ENCODE measurements at regions not wholly inside any gene's neighbourhood (a gene's known extent, or its start where the extent isn't known, plus 50 kb on each side); places are given as distances from the start of the nearest gene placed in this dataset.
"Not testable (repeated sequence)": the region's sequence is repeated elsewhere in the genome, so short reads cannot be mapped to it uniquely, and the experiment has no call there.

DNA sequence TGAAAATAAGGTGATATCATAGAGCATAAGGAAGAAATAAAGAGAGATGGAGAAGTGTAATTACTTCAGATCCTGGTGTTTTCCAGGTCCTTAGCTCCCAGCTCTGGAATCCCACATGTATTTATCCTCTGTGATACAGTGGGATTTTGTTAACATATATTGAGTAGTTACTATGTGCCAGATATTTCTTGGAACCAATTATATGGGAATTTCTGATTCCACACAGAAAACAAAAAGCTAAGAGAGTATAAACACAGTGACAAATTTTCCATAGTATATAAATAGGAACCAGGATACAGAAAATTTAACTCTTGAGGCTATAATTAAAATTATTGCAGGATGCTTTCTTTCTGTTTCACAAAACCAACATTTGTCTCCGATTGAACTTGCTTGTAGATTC is 1067.5 kb downstream of the PCDH7 start:
- ATAC-seq (no peak), DNase-seq (no peak)
- H3K4me1 ChIP-seq: no peaks in the 10 kb centered on the region
- no peaks in the 10 kb centered on the region for H3K36me3 ChIP-seq
- H3K4me3 ChIP-seq: no peak overlapping the region
- in situ Hi-C loops (cut with MboI; ENCODE audit: low sequenced_read_pairs in 4 of 4): no loop called here
- TF ChIP-seq, protein P1, sequence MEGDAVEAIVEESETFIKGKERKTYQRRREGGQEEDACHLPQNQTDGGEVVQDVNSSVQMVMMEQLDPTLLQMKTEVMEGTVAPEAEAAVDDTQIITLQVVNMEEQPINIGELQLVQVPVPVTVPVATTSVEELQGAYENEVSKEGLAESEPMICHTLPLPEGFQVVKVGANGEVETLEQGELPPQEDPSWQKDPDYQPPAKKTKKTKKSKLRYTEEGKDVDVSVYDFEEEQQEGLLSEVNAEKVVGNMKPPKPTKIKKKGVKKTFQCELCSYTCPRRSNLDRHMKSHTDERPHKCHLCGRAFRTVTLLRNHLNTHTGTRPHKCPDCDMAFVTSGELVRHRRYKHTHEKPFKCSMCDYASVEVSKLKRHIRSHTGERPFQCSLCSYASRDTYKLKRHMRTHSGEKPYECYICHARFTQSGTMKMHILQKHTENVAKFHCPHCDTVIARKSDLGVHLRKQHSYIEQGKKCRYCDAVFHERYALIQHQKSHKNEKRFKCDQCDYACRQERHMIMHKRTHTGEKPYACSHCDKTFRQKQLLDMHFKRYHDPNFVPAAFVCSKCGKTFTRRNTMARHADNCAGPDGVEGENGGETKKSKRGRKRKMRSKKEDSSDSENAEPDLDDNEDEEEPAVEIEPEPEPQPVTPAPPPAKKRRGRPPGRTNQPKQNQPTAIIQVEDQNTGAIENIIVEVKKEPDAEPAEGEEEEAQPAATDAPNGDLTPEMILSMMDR (IDR thresholded peaks at IDR 0.05 in 4 of 5, conservative IDR thresholded peaks at IDR 0.05 in 1 of 5): no peak
- TF ChIP-seq POLR2A (IDR thresholded peaks at IDR 0.05): no peak
- H3K27me3 ChIP-seq: no peaks in the 10 kb centered on the region
- intact Hi-C loops (cut with DNase I; ENCODE audit: low total_unique reads): no loop called here
- no peaks in the 10 kb centered on the region for H3K9me3 ChIP-seq
- no peak overlapping the region for H3K27ac ChIP-seq

DNA sequence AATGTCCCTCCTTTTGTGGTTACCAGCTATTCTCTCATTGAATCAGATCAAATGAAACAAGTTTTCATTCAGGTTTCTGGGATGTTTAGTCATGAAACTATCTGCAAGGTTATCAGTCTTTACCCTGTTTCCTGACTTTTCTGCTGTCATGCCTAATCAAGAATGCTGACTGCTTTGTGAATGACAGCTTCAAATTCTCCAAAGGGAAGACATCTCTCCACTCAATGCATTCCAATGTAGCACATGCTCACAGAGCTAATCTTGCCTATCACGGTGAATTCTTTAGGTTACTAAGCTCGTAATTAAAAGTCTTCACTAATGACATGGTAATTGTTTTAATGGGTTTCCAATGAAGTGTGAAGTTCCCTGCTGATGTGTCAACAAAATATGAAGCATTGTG is 1068.5 kb downstream of the PCDH7 start:
- no peak overlapping the region for H3K4me3 ChIP-seq
- no peaks in the 10 kb centered on the region for H3K36me3 ChIP-seq
- TF ChIP-seq, protein P1 (IDR thresholded peaks at IDR 0.05 in 4 of 5, conservative IDR thresholded peaks at IDR 0.05 in 1 of 5): no peak
- no peak for TF ChIP-seq POLR2A (IDR thresholded peaks at IDR 0.05)
- H3K27me3 ChIP-seq: no peaks in the 10 kb centered on the region
- DNase-seq (no peak), ATAC-seq (no peak)
- intact Hi-C loops (cut with DNase I; ENCODE audit: low total_unique reads): no loop called here
- no peaks in the 10 kb centered on the region for H3K4me1 ChIP-seq
- no peaks in the 10 kb centered on the region for H3K9me3 ChIP-seq
- in situ Hi-C loops (cut with MboI; ENCODE audit: low sequenced_read_pairs in 4 of 4): no loop called here
- no peak overlapping the region for H3K27ac ChIP-seq

DNA sequence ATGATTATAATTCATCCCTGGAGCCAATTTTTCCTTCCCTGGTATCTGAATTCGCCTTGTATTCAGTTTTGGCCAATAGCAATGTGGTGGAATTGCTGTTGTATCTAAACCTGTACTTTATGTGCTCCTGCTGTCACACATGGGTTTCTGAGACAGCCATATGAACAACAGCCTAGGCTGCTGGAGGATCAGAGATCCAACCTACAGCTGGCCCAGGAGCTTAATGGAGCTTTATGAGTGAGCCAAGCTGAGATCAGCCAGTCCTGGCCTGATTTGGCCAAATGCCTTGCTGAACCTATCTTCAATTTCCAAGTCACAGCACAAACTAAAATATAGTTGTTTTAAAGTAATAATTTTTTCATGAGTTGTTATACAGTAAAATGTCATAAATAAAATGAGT is 1071.5 kb downstream of the PCDH7 start:
- H3K4me3 ChIP-seq: no peak overlapping the region
- DNase-seq (no peak), ATAC-seq (no peak)
- no peaks in the 10 kb centered on the region for H3K27me3 ChIP-seq
- H3K36me3 ChIP-seq: no peaks in the 10 kb centered on the region
- H3K27ac ChIP-seq: no peak overlapping the region
- H3K4me1 ChIP-seq: no peaks in the 10 kb centered on the region
- TF ChIP-seq, protein P1 (IDR thresholded peaks at IDR 0.05 in 4 of 5, conservative IDR thresholded peaks at IDR 0.05 in 1 of 5): no peak
- TF ChIP-seq POLR2A (IDR thresholded peaks at IDR 0.05): no peak
- intact Hi-C loops (cut with DNase I; ENCODE audit: low total_unique reads) (no loop called here), in situ Hi-C loops (cut with MboI; ENCODE audit: low sequenced_read_pairs in 4 of 4) (no loop called here)
- H3K9me3 ChIP-seq: no peaks in the 10 kb centered on the region

DNA sequence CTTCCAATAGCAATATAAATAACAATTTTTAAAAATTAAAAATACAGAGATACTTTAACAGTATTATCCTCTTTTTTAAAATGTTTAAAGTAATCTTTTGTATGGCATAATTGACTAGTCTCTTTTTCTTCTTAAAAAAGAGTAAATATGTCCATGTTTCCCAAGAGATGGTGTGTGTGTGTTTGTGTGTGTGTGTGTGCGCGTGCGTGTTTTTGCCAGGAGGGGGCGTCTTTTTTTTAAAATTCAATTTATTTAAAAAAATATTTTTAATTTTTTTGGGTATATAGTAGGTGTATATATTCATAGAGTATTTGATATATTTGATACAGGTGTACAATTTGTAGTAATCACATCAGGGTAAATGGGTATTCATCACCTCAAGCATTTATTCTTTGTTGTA is 1073.7 kb downstream of the PCDH7 start:
- no peaks in the 10 kb centered on the region for H3K36me3 ChIP-seq
- no peaks in the 10 kb centered on the region for H3K27me3 ChIP-seq
- in situ Hi-C loops (cut with MboI; ENCODE audit: low sequenced_read_pairs in 4 of 4): no loop called here
- TF ChIP-seq, protein P1 (IDR thresholded peaks at IDR 0.05 in 4 of 5, conservative IDR thresholded peaks at IDR 0.05 in 1 of 5): no peak
- TF ChIP-seq POLR2A (IDR thresholded peaks at IDR 0.05): no peak
- ATAC-seq (no peak), DNase-seq (no peak)
- H3K27ac ChIP-seq: no peak overlapping the region
- no peaks in the 10 kb centered on the region for H3K4me1 ChIP-seq
- no peaks in the 10 kb centered on the region for H3K9me3 ChIP-seq
- no peak overlapping the region for H3K4me3 ChIP-seq
- intact Hi-C loops (cut with DNase I; ENCODE audit: low total_unique reads): no loop called here

DNA sequence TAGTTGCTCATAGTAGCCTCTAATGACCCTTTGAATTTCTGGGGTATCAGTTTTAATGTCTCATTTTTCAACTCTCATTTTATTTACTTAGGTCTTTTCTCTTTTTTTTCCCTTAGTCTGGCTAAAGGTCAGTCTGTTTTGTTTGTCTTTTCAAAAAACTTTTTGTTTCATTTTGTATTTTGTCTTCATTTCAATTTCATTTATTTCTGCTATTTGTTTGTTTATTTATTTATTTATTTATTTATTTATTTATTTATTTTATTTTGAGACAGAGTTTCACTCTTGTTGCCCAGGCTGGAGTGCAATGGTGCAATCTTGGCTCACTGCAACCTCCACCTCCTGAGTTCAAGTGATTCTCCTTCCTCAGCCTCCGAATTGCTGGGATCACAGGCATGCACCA is 1076.9 kb downstream of the PCDH7 start:
- H3K9me3 ChIP-seq; H3K4me3 ChIP-seq; H3K4me1 ChIP-seq; intact Hi-C loops (cut with DNase I; ENCODE audit: low total_unique reads); H3K27ac ChIP-seq; in situ Hi-C loops (cut with MboI; ENCODE audit: low sequenced_read_pairs in 4 of 4); DNase-seq; ATAC-seq; H3K36me3 ChIP-seq; H3K27me3 ChIP-seq: not testable (repeated sequence)
